ENCODE measurements at regions not wholly inside any gene's neighbourhood (a gene's known extent, or its start where the extent isn't known, plus 50 kb on each side); places are given as distances from the start of the nearest gene placed in this dataset.

DNA sequence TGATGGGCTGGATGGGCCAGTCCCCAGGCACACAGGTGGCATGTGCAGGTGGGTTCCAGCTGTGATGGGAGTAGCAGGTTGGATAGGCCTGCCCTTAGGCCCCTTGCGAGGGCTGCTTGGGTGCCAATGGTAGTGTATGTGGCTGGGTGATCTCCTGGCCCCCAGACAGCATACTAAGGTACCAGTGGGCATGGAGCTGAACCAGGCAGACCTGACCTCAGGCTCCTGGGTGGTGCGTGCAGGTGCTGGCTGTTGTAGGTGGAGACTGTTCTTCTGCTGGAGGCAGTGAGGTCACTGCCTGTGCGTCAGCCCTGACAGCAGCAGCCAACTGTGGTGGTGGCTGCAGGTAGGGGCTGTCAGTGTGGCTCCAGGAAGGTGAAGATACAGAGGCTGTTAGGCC lies 384.7 kb downstream of the ANKRD7 start:
- Mint-ChIP-seq H3K4me3 (no peak overlapping the region), H3K27me3 (no peaks in the 10 kb centered on the region), H3K36me3 (ENCODE audit: low read depth) (no peaks in the 10 kb centered on the region), H3K27ac (no peak overlapping the region), H3K4me1 (no peaks in the 10 kb centered on the region)
- DNase-seq = no peak
- no peaks in the 10 kb centered on the region for H3K9me3 ChIP-seq (ENCODE audit: control insufficient read depth, low read length, poor library complexity, severe bottlenecking)
- no peak for ATAC-seq

DNA sequence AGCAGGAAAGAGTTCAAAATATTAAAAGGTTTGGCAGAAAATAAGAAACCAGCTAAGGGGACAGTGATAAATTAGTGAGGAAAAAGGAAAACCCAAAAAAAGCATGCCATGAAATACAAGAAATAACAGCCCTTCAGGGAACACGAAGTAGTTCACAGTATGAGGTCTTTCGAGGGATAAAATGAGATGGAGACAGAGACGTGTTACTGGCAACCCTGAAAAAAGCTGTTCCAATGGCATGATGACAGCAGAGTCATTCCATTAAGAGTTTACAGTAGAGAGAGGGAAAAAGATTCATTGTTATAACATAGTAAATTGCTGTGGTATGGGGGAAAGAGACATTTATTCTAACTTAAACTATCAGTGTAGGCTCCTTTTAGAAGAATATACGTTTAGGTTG lies 391.2 kb downstream of the ANKRD7 start:
- no peak overlapping the region for H3K4me3 Mint-ChIP-seq

DNA sequence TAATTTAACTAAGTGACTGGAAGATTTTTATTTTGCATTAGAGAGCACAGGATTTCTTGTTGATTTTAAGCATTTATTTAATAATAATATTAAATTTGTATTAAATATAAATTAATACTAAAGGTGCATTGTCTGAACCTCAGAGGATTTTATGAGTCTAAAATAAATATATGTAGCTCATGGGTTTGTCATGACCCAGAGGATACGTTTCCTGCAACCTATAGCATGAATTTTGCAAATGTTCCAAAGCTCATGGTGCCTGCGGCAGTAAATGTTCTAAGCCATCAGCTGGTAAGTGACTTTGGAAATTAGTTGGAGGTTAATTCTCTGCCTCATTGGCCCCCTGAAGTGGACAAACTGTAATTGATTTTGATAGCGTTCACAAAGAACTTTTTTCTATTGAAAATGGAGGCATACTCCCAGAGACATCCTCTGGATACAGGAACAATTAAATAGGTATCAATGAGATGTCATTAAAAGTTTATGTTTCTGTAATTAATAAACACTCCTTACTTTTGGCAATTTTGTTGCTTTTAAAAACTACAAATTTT lies 397.4 kb downstream of the ANKRD7 start:
- H3K9me3 ChIP-seq (ENCODE audit: control insufficient read depth, low read length, poor library complexity, severe bottlenecking) = no peaks in the 10 kb centered on the region
- no peaks in the 10 kb centered on the region for H3K4me1 Mint-ChIP-seq
- no peak overlapping the region for H3K27ac Mint-ChIP-seq
- no peak overlapping the region for H3K4me3 Mint-ChIP-seq
- H3K36me3 Mint-ChIP-seq (ENCODE audit: low read depth) = no peaks in the 10 kb centered on the region
- H3K27me3 Mint-ChIP-seq = no peaks in the 10 kb centered on the region
- ATAC-seq = no peak
- DNase-seq = no peak

More for the DNA sequence above, 391.2 kb downstream of the ANKRD7 start:
- H3K27me3 Mint-ChIP-seq = no peaks in the 10 kb centered on the region
- no peak for ATAC-seq
- DNase-seq = no peak
- no peaks in the 10 kb centered on the region for H3K36me3 Mint-ChIP-seq (ENCODE audit: low read depth)
- no peak overlapping the region for H3K27ac Mint-ChIP-seq
- H3K9me3 ChIP-seq (ENCODE audit: control insufficient read depth, low read length, poor library complexity, severe bottlenecking) = no peaks in the 10 kb centered on the region
- H3K4me1 Mint-ChIP-seq = no peaks in the 10 kb centered on the region

DNA sequence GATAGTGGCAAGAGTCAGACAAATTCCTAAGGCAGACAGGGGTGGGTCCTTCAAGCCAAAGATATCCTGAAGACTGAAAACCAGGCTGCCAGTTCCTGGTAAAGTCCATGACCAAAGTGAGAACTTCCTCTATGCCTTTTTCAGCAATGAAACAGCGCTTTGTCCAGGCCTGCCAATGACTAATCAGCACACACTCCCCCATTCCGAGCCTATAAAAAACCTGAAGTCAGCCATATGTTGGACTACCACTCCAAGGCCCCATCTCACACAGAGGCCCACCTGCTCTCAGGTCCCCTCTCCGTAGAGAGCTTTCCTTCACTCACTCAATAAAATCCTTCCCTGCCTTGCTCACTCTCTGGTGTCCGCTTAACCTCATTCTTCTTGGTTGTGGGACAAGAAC lies 402.2 kb downstream of the ANKRD7 start:
- Mint-ChIP-seq H3K27me3 (no peaks in the 10 kb centered on the region), H3K27ac (no peak overlapping the region), H3K36me3 (ENCODE audit: low read depth) (no peaks in the 10 kb centered on the region), H3K4me1 (no peaks in the 10 kb centered on the region), H3K4me3 (no peak overlapping the region)
- ATAC-seq (no peak), DNase-seq (no peak)
- H3K9me3 ChIP-seq (ENCODE audit: control insufficient read depth, low read length, poor library complexity, severe bottlenecking) = no peaks in the 10 kb centered on the region

DNA sequence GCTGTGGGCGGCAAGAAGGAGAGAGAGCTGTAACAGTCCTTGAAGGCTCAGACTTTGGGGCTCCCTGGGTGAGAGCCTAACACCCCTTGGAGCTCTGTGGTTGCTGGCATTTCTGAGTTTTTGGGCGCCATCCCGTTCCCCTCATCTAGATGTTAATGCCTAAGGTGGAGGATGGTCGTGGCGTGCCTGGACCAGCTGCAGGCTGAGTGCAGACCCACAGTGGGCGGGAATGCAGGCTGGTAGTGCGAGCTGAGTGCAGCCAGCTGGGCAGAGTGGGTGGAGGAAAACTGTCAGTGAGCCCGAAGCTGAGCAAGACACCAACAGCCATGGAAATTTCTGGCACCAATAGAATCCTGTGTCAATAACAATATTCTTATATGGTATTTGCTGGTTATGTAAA lies 403.0 kb downstream of the ANKRD7 start:
- DNase-seq (no peak), ATAC-seq (no peak)
- no peaks in the 10 kb centered on the region for H3K36me3 Mint-ChIP-seq (ENCODE audit: low read depth)
- H3K27ac Mint-ChIP-seq = no peak overlapping the region
- no peak overlapping the region for H3K4me3 Mint-ChIP-seq
- H3K27me3 Mint-ChIP-seq = no peaks in the 10 kb centered on the region
- no peaks in the 10 kb centered on the region for H3K4me1 Mint-ChIP-seq
- no peaks in the 10 kb centered on the region for H3K9me3 ChIP-seq (ENCODE audit: control insufficient read depth, low read length, poor library complexity, severe bottlenecking)

DNA sequence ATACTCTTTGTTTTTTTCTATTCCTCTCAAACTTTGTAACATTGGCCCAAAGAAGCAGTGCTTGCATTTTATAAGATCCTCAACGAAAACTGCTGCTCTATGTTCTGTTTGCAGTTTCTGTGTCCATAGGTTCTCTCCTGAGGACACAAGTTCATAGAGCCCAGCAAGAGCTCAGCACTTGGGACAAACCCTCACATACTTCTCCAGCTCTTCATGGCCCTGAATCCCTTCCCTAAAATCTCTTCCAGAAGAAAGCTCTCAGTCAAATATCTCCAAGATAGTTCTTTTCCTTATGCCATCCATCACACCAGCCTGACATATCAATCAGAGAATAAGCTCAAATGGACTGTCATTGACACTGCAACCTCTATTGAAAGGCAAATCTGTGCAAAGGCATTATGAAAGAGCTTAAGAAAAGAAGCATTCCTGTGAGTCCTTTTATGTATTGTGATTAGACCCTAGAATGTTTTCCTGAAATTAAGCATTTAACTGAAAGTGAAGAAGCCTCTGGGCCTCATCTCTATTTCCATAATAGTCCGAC lies 405.5 kb downstream of the ANKRD7 start:
- H3K27ac Mint-ChIP-seq = no peak overlapping the region
- H3K4me1 Mint-ChIP-seq = no peaks in the 10 kb centered on the region
- no peak overlapping the region for H3K4me3 Mint-ChIP-seq
- ATAC-seq = no peak
- DNase-seq = no peak
- H3K36me3 Mint-ChIP-seq (ENCODE audit: low read depth) = no peaks in the 10 kb centered on the region
- no peaks in the 10 kb centered on the region for H3K27me3 Mint-ChIP-seq
- H3K9me3 ChIP-seq (ENCODE audit: control insufficient read depth, low read length, poor library complexity, severe bottlenecking) = no peaks in the 10 kb centered on the region

DNA sequence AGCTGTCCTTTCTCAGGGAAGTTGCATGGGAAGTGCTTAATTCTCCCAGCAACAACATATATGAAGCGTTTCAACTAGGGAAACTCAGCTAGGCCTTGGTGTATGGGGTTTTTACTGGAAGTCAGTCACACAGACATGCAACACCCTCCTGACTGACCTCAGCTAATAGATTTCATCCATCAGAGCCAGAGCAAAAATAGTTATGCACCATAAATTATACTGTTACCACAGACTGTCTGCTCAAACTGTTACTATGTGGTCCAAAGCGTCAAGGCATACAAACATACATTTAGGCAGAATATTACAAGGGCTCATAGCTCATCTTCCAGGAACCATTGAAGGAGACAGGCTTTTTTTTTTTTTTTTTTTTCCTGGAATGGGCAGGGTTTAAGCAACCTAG lies 417.9 kb downstream of the ANKRD7 start:
- ATAC-seq = no peak
- Mint-ChIP-seq H3K36me3 (ENCODE audit: low read depth) (no peaks in the 10 kb centered on the region), H3K27me3 (no peaks in the 10 kb centered on the region), H3K4me1 (no peaks in the 10 kb centered on the region), H3K27ac (no peak overlapping the region), H3K4me3 (no peak overlapping the region)
- no peak for DNase-seq
- H3K9me3 ChIP-seq (ENCODE audit: control insufficient read depth, low read length, poor library complexity, severe bottlenecking) = no peaks in the 10 kb centered on the region

DNA sequence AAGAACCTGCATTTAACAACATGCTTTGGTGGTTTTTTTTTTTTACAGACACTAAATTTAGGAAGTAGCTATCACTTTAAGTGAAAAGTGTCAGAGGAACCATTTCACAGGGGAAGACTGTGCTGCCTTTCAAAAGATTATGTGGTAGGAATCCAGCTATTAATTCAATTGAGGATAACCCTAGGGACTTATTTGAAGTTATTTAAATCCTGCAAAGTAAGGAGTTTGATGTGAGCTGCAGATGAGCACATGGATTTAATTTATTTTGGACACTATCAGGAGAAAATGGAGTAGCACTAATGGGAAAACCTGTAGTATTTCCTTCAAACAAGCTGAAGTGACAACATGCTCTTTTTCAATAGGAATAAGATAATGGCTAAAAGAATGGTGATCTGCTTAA lies 419.8 kb downstream of the ANKRD7 start:
- no peak overlapping the region for H3K27ac Mint-ChIP-seq
- no peaks in the 10 kb centered on the region for H3K27me3 Mint-ChIP-seq
- no peak for DNase-seq
- H3K9me3 ChIP-seq (ENCODE audit: control insufficient read depth, low read length, poor library complexity, severe bottlenecking) = no peaks in the 10 kb centered on the region
- H3K36me3 Mint-ChIP-seq (ENCODE audit: low read depth) = no peaks in the 10 kb centered on the region
- H3K4me3 Mint-ChIP-seq = no peak overlapping the region
- H3K4me1 Mint-ChIP-seq = no peaks in the 10 kb centered on the region
- no peak for ATAC-seq

DNA sequence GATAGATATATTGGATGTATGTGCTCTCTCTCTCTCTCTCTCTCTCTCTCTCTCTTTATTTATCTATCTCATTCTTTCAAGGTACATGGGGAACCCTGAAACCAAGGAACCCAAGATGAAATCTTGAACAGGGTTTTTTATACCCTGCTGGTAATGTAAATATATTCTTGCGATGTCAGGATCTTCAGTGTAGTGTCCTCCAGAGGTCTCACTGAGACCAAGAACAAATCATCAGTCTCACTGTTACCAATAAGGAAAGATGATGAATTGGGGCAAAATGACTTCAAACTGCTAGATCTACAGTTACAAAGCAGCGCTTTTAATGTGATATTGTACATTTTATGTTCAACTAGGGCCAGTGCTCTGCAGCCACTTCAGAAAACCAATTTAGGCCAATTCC lies 423.5 kb downstream of the ANKRD7 start:
- H3K9me3 ChIP-seq (ENCODE audit: control insufficient read depth, low read length, poor library complexity, severe bottlenecking) = no peaks in the 10 kb centered on the region
- no peak for DNase-seq
- Mint-ChIP-seq H3K36me3 (ENCODE audit: low read depth) (no peaks in the 10 kb centered on the region), H3K27ac (no peak overlapping the region), H3K4me1 (no peaks in the 10 kb centered on the region), H3K4me3 (no peak overlapping the region), H3K27me3 (no peaks in the 10 kb centered on the region)
- ATAC-seq = no peak

DNA sequence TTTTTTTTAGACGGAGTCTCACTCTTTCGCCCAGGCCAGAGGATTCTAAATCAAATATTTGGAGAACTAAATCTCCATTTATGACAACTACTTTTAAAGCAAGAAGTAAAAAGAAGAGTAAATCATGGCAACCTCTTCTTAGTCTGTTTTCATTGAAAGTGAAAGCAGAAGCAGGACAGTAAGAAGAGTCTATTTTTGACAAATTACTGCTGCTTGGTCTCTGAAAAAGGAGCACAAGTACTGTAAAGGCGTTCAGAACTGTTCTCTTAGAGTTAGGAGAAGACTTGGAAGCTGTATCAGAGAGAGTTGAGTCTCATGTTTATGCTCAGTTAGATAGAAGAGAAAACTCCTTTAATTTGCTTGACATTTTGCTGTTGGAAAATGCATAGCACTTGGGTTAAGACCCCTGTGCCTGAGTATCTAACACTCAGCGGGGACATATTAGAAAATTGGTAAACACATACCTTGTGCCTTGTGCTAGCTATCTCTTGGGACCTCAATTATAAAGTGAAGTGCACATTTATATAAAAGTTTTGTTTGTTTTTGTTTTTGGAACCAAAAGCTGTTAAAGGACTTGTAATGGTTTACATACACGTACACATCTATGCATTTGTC lies 433.0 kb downstream of the ANKRD7 start:
- Mint-ChIP-seq H3K36me3 (ENCODE audit: low read depth) (no peaks in the 10 kb centered on the region), H3K4me3 (no peak overlapping the region)

DNA sequence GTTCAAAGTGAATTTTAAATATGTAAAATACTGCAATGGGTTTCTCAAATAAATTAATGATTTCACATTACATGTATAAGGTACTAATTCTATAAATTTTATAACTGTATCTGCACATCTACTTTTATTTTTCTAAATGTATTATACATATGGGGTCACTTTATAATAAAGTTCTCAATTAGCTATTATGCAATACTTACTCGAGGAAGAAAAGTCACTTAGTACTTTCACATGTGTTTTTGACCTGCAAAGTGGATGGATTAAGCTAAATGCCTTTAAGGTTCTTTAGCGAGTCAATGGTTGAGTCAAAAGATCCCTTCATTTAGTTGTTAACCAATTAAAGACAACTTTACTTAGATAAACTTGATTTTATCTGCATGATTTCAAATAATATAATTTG lies 437.8 kb downstream of the ANKRD7 start:
- Mint-ChIP-seq H3K4me3 (no peak overlapping the region), H3K36me3 (ENCODE audit: low read depth) (no peaks in the 10 kb centered on the region), H3K4me1 (no peaks in the 10 kb centered on the region), H3K27ac (no peak overlapping the region), H3K27me3 (no peaks in the 10 kb centered on the region)
- ATAC-seq (no peak), DNase-seq (no peak)
- no peaks in the 10 kb centered on the region for H3K9me3 ChIP-seq (ENCODE audit: control insufficient read depth, low read length, poor library complexity, severe bottlenecking)

More for the DNA sequence above, 433.0 kb downstream of the ANKRD7 start:
- no peak for ATAC-seq
- H3K9me3 ChIP-seq (ENCODE audit: control insufficient read depth, low read length, poor library complexity, severe bottlenecking) = no peaks in the 10 kb centered on the region
- no peaks in the 10 kb centered on the region for H3K4me1 Mint-ChIP-seq
- H3K27ac Mint-ChIP-seq = no peak overlapping the region
- DNase-seq = no peak
- H3K27me3 Mint-ChIP-seq = no peaks in the 10 kb centered on the region

DNA sequence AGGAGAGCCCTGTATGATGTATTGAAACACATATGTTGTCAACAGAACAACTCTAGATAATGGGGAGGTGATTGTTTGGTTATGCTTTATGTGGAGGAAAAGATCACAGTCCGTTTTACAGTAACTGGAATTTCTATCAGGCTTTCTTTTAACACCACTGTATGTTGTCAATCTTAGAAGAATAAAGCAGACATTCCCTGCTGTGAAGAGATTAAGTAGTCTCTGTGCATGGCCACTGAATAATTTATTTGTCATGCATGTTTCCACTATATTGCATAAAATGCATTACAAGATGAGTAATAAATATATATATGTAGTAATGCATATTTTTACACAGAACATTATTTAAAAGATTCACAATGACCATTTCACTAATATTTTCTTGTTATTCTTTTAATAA lies 440.0 kb downstream of the ANKRD7 start:
- Mint-ChIP-seq H3K27ac (no peak overlapping the region), H3K4me1 (no peaks in the 10 kb centered on the region), H3K36me3 (ENCODE audit: low read depth) (no peaks in the 10 kb centered on the region), H3K27me3 (no peaks in the 10 kb centered on the region), H3K4me3 (no peak overlapping the region)
- ATAC-seq = no peak
- DNase-seq = no peak
- H3K9me3 ChIP-seq (ENCODE audit: control insufficient read depth, low read length, poor library complexity, severe bottlenecking) = no peaks in the 10 kb centered on the region

DNA sequence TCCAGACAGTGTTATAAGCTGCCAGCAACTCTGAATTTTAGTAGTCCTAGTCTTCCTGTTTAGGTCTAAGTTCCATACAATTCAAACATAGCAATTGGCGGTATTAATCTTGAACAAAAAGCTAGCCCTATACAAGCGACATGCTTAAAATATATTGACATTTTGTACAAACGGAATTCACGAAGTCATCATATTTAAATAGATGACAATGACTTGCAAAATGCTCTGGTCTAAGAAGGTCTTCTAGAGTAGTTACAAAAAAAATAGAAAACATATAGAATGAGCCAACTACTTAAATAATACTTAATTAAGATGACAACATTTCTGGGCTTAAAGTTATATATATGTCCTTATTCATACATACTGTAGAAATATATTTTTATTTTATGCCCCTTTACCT lies 446.6 kb downstream of the ANKRD7 start:
- DNase-seq (no peak), ATAC-seq (no peak)
- no peaks in the 10 kb centered on the region for H3K4me1 Mint-ChIP-seq
- no peak overlapping the region for H3K27ac Mint-ChIP-seq
- no peaks in the 10 kb centered on the region for H3K9me3 ChIP-seq (ENCODE audit: control insufficient read depth, low read length, poor library complexity, severe bottlenecking)
- H3K27me3 Mint-ChIP-seq = no peaks in the 10 kb centered on the region
- no peak overlapping the region for H3K4me3 Mint-ChIP-seq
- no peaks in the 10 kb centered on the region for H3K36me3 Mint-ChIP-seq (ENCODE audit: low read depth)

DNA sequence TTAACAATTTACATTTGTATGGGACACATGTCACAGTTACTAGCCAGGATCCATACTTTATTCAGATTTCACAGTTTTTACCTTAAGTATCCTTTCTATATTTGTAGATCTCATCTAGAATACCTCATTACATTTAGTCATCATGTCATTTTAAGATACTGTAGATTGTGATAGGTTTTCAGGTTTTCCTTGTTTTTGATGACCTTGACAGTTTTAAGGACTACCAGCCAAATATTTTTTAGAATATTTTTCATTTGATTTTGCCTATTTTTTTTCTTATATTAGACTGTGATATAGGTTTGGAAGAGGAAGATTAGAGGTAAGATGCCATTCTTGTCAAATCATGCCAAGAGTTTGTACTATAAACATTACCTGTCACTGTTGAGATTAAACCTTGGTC lies 460.3 kb downstream of the ANKRD7 start:
- Mint-ChIP-seq H3K4me1 (no peaks in the 10 kb centered on the region), H3K27me3 (no peaks in the 10 kb centered on the region), H3K4me3 (no peak overlapping the region), H3K36me3 (ENCODE audit: low read depth) (no peaks in the 10 kb centered on the region), H3K27ac (no peak overlapping the region)
- ATAC-seq (no peak), DNase-seq (no peak)
- no peaks in the 10 kb centered on the region for H3K9me3 ChIP-seq (ENCODE audit: control insufficient read depth, low read length, poor library complexity, severe bottlenecking)

Data from T-helper 17 cell (primary cell).